GM21619 (cell line): ENCODE measurements at regions not wholly inside any gene's neighbourhood (a gene's known extent, or its start where the extent isn't known, plus 50 kb on each side); places are given as distances from the start of the nearest gene placed in this dataset.

Experiments
- ATAC-seq: cut with Tn5 transposase; IDR thresholded peaks from one replicate; pipeline ENCODE4 v1.9.1; 2021; ENCODE audit not compliant: unreplicated experiment

DNA sequence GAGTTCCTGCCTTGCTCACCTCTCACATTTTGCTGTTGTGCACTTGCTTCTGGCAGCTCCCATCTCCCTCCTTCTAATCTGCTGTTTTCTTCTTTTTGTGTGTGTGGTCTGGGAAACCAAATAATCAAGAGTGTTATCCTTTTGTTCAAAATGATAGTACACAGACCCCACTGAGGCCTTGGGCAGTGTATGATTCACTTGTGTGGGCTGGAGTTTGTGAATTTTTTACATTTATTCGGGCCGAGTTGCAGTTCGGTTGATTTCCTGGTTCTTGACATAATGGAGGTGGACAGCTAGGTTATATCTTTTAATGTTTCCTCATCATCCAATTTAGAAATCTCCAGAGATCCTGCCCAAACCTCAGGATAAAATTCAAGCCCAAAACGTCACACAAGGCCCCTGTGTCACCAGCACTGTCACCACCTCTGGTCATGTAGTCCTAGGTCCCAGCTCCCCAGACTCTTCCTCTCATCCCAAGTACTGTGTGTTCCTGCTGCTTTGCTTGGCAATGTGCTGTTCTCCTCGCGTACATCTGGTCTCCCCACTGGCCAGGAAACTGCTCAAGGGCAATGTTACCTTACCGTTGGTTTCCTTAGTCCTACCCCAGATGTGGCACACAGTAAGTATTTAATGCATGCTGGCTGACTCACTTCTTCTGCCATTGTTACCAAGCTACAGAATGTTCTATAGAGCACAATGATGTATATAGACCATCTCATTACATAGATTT, 55.7 kb upstream of the PHACTR2 start:
- no peak for ATAC-seq

DNA sequence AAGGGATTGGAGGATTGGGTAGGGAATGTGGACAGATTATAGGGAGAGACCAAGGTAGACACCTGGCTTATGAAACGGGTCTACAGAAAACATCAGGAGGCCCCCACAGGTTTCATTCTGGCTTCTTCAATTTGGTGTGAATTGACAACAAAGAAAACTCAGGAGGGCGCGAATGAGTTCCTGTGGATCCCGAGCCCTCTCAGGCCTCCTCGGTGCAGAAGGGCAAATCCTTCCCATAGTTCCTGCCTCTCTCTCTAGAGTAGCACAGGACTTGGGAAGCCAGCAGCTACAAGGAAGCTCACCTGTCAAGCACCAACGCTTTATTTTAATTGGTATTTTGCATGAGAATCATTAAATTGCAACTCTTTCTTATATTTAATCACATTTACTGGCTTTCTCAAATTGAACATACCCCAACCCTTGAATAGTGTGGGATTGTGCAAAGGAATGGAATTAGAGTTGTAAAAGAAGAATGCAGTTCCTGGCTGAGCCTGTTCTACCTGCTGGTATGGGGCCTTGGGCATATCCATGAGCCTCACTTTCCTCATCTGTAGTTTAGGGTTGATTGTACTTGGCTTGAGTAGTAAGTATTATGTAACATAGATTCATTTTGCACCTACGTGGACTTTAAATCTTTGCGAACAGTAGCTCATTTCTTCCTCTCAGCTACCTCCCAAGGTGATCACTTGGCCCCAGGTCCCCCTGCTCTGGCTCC, 56.4 kb upstream of the PHACTR2 start:
- ATAC-seq: no peak

DNA sequence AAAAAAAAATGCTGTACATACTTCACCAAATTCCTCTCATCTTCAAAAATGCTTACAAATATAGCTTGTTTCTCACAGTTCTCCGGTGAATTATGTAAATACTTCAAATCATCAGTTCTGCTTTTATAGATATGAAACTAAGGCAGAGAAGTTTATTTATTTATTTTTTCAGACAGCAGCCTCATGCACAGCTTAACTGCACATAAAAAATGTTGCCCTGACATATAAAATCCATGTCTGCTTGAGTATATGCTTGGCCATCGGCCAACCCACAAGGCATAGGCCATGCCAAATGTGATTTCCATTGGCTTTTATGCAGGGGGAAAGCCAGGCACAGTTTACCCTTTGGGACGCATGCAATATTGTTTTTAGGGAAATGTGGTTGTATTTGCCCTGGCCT, 57.3 kb upstream of the PHACTR2 start:
- no peak for ATAC-seq

DNA sequence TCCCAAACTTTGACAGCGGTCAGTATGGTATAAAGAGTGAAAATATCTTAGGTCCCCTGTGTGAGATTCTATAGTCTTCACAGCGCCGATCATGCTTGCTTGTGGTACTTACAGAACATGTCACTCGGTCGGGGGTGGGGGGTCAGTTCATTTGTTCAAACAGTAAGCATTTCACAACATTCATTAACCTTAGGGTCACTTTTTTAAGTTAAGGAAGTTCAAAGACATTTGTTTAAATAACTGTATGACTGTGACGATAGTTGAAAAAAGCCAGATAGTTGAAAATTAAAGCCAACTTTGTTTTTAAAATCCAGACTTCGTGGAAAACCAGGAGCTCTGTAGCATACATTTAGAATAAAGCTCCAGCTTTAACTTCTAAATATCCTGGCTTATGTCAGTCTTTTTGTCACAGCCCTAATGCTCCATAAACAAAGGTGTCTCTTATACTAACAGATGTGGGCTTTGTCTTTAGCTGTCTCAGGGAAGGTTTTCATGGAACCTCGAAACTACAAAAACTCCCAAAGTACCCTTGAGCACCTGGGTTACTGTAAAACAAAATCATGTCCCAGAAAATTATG, 57.9 kb upstream of the PHACTR2 start:
- ATAC-seq: no peak

DNA sequence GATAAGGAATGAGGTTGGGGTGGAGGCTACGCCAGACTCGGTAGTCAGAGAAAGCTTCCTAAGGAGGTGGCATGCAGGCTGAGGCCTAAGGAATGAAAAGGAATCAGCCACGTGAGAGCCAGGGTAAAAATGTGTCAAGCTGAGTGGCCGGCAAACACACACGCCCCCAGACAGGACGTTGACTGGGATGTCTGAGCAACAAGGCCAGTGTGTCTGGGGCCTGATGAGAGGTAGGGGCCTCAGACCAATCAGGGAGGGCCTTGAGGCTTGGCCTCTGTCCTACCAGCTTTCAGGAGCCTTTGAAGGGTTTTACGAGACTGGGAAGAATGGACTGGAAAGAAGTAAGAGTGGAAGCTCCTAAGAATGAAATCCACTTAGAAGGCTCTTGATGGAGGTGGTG, 61.0 kb upstream of the PHACTR2 start:
- ATAC-seq: no peak

DNA sequence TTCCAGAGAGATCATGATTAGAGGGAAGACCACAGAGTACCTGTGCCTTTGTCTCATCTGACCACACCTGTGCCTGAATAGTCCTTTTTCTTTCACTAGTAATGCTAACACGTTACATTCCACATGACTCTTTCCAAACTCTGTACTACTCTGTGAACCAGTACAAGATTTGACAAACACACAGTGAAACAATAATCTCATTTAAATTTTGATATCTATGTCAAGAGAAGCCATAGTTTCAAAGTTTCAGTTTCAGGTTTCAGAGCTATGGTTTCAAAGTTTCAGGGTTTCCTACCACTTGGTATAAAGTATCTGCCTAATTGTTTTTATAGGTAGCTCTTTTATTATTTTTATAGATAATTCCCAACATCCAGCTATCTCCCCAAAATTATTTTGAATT, 62.0 kb upstream of the PHACTR2 start:
- no peak for ATAC-seq

DNA sequence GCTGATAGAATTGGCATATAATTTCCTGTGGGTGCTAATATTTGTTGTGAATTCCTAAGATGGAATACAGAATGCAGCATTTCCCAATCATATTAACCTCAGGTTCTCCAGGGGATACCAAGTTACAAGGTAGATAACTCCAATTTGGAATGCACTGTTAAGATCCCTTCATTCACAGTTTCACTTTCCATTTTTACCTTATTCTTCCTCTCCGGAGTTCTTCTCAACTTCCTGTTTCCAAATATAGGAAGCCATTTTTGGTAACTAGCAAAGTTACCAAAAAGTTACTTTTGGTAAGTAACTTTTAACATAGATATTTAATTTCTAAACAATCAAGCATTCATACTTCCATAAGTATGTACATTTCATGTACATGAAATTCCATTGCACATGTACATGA, 63.5 kb upstream of the PHACTR2 start:
- no peak for ATAC-seq

DNA sequence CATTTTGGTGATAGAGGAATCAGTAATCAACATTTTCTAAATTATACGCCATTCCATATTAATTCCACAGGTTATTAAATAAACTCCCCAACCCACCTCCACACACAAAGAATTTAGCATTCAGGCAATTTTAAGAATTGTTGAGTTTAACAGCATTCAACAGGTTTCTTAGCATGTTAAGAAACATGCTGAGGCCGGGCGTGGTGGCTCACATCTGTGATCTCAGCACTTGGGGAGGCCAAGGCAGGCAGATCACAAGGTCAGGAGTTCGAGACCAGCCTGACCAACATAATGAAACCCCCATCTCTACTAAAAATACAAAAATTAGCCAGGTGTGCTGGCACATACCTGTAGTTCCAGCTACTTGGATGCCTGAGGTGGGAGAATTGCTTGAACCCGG, 64.0 kb upstream of the PHACTR2 start:
- ATAC-seq: no peak

DNA sequence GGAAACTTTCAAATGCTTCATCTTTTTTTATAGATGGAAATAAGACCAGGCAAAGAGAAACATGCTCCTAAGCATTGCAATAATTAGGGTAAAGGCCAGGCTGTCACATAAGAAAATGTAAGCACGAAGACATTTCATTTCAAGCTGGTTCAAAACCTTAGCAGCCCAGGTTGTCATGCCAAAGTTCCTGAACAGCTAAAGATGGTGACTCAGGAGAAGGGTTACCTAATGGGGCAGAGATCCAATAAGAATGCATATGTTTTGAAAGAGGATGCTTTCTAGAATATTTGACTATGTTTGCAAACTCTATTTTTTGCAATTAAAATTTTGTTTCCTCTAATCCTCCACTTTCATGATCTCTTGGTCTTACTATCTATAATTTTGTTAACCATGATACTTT, 65.6 kb upstream of the PHACTR2 start:
- ATAC-seq: no peak

DNA sequence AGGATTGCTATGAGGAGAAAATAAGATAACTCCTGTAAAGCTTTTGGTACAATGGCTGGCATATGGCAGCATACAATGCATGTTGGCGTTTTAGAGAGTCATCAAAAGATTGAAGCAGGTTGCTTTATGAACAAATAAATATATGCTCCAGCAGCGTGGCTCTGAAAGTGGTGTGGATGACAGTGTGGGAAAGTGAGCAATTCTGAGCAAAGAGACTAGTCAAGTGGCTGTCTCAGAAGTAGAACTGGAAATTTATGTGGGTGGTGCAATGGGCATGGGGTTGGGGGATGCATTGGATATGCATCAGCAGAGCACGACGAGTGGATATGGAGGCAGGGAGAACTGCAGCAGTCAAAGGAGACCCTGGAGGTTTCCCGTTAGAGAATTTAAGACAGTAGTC, 66.2 kb upstream of the PHACTR2 start:
- no peak for ATAC-seq

DNA sequence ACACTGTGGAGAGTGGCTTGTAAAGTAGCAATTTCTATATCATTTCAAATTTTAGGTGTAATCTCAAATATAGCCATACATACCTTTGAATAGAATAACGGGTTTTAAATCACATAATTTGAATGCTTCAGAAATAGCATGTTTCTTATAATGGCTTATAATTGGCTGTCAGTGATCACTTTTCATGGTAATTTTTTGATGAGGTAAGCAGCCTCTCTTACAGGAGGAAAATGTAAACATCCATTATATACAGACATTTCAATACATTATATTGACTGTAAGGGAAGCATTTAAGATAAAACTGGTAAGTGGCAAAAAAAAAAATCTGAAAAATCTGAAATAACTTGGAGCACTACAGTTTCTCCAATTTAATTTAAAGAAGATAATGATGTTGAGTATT, 67.8 kb upstream of the PHACTR2 start:
- ATAC-seq: no peak

DNA sequence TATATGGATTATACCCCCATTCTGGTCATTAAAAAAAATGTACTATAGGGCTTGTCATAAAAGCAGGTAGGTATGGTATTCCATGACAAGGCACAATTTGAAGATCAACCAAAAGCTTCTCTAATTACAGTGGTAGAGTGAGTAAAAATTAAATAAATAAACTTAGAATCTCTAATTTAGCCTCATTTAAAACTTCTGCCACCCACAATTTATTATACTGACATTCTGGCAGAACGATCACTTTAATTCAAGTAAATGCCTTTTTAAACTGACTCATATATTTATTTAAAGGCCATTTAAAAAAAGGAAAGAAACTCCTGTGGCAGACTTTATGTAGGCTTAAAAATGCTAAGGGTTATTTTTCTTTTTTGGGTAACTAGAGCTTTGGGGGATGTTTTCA, 68.3 kb upstream of the PHACTR2 start:
- ATAC-seq: no peak

DNA sequence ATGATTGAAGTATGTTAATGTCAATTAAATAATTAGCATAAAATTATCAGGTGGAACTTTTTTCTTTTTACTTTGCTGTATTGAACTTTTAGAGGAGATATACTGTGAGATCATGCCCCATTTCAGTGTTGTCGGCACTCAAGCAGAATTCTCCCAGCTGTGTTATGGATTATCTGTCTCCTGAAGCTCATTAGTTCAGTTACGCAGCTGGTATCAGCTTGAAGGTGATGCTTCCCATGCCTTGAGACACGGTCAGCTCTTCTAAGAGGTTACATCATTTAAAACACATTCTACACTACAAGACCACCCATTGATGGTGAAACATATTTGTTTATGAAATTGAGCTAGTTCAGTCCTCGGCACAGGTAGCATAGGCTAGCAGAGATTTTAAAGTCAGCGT, 68.9 kb upstream of the PHACTR2 start:
- ATAC-seq: no peak

DNA sequence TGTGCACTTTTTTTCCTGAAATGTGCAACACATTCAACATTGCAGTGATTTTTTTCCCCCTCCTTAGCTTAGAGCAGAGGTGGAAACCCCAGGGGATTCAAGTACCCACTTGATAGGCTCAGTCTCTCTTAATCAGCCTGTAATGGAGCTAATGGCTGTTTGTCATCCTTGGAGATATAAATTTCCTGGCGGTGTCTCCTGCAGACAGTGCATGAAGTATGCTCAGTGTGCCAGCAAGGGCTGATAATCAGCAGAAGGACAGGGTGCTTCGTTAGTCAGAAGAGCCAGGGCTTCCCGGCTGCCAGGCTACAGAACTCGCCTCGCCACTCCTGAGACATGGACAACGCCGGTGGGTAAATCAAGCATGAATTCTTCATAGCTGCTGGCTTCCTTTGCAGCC, 69.8 kb upstream of the PHACTR2 start:
- ATAC-seq: no peak

DNA sequence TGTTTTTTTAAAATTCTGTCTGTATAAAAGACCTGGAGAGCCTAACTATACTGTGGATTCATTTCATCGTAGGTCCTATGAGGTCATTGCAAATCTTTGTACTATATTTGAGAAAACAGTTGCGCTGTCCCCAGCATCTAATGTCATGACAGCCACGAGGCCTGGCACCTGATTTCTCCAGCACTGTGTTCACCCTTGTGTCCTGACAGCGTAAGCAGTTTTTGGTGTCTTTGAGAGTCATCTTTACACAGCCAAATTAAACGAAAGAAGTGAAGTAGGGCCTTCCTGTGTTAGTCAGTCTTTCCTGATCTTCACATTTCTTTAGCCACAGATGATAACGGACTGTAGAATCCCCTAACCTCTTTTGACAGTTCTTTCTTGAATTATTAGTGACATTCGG, 70.6 kb upstream of the PHACTR2 start:
- ATAC-seq: no peak

DNA sequence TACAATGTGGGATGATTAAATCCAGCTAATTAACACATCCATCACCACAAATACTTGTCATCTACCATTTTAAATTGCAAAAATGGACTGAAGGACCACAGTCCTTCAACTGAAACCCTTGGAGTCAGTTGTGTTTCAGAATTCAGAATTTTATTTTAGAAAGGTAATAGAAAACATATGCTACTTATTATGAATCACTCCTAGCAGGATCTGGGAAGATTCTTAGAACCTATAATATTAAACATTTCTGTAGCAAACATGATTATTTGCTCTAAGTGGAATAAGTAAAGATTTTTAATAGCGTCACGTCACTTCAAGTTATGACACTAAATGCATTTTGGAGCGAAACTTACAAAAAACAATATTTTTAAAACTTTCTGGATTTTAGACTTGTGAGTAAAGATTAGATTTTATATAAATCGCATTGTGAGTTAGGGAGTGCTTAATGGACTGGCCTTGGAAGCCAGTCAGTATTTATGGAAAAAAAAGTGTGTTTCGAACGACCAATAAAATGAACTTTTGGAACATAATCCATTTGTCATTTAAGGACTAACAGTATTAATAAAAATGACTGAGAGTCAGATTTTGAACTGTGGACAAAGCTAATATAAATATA, 71.8 kb upstream of the PHACTR2 start:
- ATAC-seq: no peak

DNA sequence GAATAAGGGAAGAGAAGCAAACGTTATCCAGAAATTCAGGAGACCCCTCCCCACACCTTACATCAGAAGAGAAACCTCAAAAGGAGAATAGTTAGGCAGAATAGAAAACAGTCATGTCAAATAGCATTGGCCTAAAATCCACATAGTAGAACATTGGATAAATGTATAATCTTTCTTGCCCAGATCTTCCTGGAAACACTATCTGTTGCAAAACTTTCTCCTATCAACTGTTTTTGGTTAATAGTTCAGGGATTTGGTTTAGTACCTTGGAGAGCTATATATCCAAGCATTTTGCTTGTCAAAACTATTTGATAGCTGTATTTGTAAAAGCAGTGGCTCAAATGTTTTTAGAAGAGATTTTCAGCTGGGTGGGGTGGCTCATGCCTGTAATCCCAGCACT, 74.3 kb upstream of the PHACTR2 start:
- ATAC-seq: no peak

DNA sequence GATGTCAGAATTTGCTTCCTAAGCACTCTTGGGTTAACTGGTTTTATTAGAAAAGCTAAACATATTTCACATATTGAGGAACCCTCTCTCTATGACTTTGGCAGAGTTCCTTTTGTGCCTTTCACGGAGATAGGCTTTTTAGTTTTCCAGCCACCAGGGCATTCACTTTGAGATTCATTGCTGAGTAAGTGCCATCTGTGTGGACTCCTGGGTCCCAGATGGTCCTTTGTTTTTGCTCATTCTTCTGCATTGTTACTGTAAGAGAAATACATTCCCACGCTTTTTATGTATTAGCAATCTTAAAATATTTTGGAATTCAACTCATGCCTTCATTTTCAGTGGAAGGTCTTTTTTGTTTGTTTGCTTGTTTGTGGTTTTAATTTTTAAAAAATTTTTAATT, 76.3 kb upstream of the PHACTR2 start:
- no peak for ATAC-seq

DNA sequence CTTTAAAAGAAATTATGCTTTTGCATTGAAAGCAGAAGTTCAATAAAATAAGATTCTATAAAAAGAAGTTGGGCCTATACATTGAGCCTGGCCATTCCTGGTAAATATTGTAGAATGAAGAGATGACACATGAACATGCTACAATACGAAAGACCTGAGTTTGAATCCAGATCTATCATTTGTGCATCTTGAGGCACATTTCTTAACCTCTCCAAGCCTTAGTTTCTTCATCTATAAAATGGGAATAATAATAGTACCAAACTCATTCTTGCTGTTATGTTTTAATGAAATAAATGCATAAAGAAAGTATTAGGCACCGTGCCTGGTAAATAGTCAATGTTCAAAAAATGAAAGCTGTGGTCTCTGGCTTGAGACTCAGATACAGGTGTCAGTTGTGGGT, 76.9 kb upstream of the PHACTR2 start:
- ATAC-seq: no peak

DNA sequence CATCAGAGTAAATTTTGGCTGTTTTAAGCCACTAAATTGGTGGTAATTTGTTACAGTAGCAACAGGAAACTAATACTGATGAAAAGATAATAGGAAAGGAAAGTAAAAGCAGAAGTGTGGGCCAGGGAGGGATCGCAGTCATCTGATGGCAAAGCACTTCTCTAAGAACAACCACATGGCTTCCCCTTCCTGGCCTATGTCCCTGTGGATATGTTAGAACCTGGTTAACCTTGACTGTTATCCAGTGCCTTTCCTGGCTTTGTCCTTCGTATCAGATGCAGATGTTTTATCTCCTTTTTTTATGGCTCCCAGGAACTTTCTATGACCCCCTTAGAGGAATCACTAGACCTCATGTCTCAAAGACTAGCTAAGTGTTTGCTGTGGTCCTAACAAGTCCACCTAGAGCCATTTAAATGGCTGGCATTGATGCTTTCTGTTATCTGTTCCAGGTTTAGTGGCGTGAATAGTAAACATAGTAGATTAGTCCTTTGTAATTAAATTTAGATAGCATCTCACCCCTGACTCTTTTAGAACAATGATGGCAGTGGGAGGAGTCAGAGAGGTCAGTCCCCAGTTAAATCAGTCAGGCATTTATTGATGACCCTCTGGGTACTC, 79.2 kb upstream of the PHACTR2 start:
- ATAC-seq: peak; percentile 72

DNA sequence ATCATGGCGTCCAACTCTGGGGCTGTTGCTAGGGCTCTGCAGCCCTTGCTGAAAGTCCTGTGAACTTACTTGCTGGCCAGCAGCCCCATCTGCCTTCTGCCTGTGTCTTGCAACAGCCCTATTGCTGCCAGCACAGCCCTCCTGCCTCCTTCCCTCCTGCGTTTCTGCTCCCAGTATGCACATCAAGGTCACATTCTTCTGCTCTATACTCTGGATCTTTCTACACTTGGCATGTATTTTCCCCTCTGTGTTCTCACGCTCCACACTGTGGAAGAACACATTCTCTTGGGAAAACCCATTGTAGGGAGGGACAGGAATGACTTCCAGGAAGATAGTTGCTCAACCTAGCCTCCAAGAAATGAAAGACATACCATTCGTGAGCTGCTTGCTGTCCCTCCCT, 80.9 kb upstream of the PHACTR2 start:
- no peak for ATAC-seq
